ENCODE measurements at regions not wholly inside any gene's neighbourhood (a gene's known extent, or its start where the extent isn't known, plus 50 kb on each side); places are given as distances from the start of the nearest gene placed in this dataset.

DNA sequence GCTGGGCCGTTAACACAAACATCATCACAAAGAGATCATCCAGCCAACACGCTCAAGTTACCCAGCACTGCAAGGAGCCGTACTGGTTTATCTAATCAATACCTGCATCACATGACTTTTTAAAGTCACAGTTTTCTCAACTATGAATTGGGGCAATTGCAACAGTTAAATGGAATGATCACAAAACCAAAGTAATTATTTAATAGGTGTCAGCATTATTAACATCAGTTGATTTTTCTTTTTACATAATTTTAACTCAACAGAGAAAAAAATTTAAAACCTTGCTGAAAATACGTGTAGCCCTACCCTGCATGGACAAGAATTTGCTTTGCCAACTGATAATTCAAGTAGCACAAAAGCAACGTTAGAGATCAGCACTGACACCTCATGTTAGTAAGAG, 95.7 kb upstream of the SOX9 start:
- H3K27ac ChIP-seq (ENCODE audit: low read depth) = no peak overlapping the region

DNA sequence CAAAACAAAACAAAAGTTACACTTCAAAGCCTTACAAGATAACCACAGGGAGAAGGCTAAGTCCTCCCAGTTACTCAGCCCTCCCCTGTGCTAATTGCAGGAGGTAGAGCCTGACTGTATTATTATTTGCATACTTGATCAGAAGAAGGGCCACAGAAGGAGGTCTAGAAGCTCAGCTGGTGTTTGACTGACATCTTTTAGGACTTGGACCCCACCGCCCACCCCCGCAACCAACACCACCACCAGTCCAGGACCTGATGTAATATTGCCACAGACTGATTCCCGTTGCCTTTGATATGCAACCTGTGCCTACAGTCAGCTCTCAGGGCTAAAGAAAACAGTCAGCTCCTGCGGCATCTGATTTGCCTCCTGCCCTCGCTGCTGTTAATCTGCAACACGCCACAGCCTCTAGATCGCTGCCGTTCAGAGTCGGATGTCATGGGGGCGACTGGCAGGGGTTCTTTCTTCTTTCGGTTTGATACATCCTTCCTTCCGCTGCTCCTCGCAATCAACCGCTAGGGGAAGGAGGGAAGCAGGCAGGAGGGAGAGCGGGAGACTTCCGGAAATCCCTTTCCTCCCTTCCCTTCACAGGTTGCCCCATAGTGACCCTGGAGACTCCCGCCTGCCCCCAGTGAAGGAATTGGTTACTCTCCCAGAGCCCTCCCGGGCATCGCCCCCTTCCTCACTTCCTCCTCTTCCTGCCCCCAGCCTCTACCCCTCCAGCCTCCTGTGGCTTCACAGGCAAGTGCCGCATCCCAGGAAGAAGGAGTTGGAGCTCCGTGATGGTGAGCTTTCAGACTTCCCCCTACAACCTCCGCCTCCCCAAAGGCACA, 90.5 kb upstream of the SOX9 start:
- H3K4me3 ChIP-seq (ENCODE audit: low read depth, low read length) = peak overlapping the region; percentile 38
- H3K36me3 ChIP-seq (ENCODE audit: insufficient read depth) = no peaks in the 10 kb centered on the region
- no peaks in the 10 kb centered on the region for H3K4me1 ChIP-seq (ENCODE audit: insufficient read depth)
- no peak overlapping the region for H3K27ac ChIP-seq (ENCODE audit: low read depth)
- 3% methylated on average over 22 of the region's 22 CpGs for WGBS
- DNase-seq (ENCODE audit: extremely low spot score) = peak; percentile 37

More for the DNA sequence above, 95.7 kb upstream of the SOX9 start:
- WGBS = 36% methylated on average over 5 of the region's 5 CpGs
- DNase-seq (ENCODE audit: extremely low spot score) = no peak
- Histone ChIP-seq H3K36me3 (ENCODE audit: insufficient read depth) (no peaks in the 10 kb centered on the region), H3K4me3 (ENCODE audit: low read depth, low read length) (no peak overlapping the region), H3K4me1 (ENCODE audit: insufficient read depth) (no peaks in the 10 kb centered on the region)

DNA sequence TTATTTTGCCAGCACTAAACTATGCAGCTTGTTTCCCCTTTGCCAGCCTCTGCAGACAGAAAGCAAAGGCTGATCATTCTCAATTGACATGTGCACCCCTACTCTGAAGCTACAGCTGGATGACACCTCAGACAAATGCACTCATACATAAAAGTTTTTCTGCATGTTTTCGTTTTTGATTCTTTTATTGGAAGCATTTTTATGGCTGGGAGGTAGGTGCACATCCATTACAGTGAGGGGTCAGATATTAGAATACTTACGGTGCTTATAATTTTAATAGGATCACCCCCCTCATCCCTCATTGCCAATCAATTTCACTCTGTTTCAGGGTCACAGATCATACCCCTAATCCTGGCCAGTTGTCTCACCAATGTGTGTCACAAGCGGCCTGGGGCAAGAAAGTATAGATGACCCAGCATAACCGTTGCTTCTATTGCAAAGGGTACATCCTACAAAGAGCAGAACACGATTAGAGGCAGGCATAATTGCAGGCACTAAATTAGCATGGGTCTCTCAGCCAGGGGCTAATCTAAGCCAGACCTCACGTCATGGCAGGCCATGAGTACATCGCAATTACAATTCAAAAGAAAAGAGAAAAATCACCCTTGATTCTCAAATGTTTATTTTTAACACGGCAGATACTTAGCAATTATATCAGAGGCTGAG, 89.5 kb upstream of the SOX9 start:
- H3K4me3 ChIP-seq (ENCODE audit: low read depth, low read length) = no peak overlapping the region
- no peak overlapping the region for H3K27ac ChIP-seq (ENCODE audit: low read depth)
- WGBS = 75% methylated on average over 8 of the region's 8 CpGs
- no peak for DNase-seq (ENCODE audit: extremely low spot score)
- no peaks in the 10 kb centered on the region for H3K36me3 ChIP-seq (ENCODE audit: insufficient read depth)
- no peaks in the 10 kb centered on the region for H3K4me1 ChIP-seq (ENCODE audit: insufficient read depth)

DNA sequence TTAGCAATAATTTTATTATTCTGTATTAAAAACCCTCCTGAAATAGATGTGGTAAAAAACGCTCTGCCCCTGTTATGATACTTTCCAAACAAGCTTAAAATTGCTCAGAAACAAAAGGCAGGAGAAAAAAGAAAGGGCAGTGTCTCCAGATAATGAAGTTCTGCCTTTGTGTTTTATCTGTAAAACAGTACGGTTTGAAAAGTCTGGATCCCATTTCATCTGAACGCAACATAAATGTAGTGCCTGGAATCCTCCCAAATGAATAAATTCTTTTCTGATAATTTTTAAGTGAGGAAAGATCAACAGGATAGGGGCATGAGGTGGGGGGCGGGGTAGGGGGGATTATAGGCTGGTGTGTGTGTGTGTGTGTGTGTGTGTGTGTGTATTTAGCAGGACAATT, 87.5 kb upstream of the SOX9 start:
- no peak for DNase-seq (ENCODE audit: extremely low spot score)

DNA sequence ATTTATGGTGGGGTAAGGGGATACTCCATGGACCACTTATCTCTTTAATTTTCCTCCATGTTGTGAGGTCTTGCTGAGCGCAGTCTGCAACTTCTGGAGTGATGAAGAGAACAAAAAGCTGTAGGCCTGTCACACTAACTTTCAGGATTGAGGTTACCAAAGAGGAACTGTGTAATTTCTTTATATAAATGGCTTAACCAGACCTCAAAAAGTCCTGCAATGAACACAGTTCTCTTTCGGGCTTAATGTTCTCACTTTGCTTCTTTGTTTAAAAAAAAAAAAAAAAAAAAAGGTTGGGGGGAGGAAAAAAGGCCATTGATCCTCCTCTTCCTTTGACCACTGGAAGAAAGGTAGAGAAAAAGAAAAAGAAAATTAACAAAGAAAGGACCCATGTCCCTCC, 86.8 kb upstream of the SOX9 start:
- Histone ChIP-seq H3K4me1 (ENCODE audit: insufficient read depth) (no peaks in the 10 kb centered on the region), H3K36me3 (ENCODE audit: insufficient read depth) (no peaks in the 10 kb centered on the region), H3K4me3 (ENCODE audit: low read depth, low read length) (no peak overlapping the region), H3K27ac (ENCODE audit: low read depth) (no peak overlapping the region)
- DNase-seq (ENCODE audit: extremely low spot score) = no peak
- 92% methylated on average over 2 of the region's 2 CpGs for WGBS

More for the DNA sequence above, 87.5 kb upstream of the SOX9 start:
- H3K4me1 ChIP-seq (ENCODE audit: insufficient read depth) = no peaks in the 10 kb centered on the region
- no peak overlapping the region for H3K4me3 ChIP-seq (ENCODE audit: low read depth, low read length)
- H3K36me3 ChIP-seq (ENCODE audit: insufficient read depth) = no peaks in the 10 kb centered on the region
- H3K27ac ChIP-seq (ENCODE audit: low read depth) = no peak overlapping the region
- 40% methylated on average over 4 of the region's 4 CpGs for WGBS

DNA sequence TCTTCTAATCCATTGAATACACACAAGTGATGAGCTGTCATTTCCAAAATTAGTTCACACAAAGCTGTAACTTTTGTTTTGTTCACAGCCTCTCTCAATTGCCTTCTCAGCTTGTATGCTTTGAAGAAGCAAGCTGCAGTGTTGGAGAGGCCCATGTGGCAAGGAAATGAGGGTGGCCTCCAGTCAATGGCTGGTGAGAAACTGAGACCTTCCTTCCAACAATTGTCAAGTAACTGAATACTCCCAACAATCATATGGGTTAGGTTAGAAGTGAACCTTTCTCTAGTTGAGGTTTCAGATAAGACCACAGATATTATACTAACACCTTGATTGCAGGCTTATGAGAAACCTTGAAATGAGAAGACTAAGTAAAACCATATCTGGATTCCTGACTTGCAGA, 82.4 kb upstream of the SOX9 start:
- Histone ChIP-seq H3K4me1 (ENCODE audit: insufficient read depth) (no peaks in the 10 kb centered on the region), H3K36me3 (ENCODE audit: insufficient read depth) (no peaks in the 10 kb centered on the region), H3K27ac (ENCODE audit: low read depth) (no peak overlapping the region), H3K4me3 (ENCODE audit: low read depth, low read length) (no peak overlapping the region)
- DNase-seq (ENCODE audit: extremely low spot score) = no peak

DNA sequence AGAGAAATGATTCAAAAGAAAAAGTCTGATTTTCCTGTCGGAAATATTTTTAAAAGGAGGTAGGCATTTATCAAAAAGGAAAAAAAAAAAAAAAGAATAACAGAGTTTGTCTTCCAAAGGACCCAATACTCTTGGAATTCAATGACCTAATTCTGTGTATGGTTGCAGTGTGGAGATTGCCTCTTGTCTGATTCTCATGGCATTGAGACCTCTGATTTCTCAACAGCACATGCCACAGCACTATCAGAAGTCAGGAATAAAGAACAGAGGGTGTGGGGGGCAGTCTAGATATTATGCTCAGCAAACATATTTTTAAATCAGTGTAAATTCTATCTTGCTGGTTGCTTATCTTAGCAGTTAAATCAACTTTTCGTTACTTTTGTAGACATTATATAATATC, 81.3 kb upstream of the SOX9 start:
- Histone ChIP-seq H3K27ac (ENCODE audit: low read depth) (no peak overlapping the region), H3K4me3 (ENCODE audit: low read depth, low read length) (no peak overlapping the region), H3K4me1 (ENCODE audit: insufficient read depth) (no peaks in the 10 kb centered on the region), H3K36me3 (ENCODE audit: insufficient read depth) (no peaks in the 10 kb centered on the region)
- 54% methylated on average over 2 of the region's 2 CpGs for WGBS
- no peak for DNase-seq (ENCODE audit: extremely low spot score)

DNA sequence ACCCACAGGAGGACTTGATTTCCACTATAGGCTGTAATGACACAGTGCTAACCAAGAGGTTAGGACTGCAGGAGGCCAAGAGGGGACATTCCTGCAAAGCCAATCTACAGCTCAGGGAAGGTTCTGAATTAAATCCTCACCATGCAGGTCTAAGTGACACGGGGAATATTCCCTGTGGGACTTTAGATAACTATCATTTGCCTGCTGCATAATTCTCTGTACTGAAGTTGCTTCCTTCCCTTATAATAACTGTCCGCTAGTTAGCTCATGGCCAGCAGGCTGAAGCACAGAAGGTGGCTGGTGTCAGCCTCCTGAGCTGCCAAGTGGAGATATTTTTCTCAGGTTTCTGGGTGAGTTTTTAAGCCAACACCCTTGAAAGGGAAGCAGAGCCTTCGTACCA, 74.6 kb upstream of the SOX9 start:
- H3K27ac ChIP-seq (ENCODE audit: low read depth) = no peak overlapping the region
- 78% methylated on average over 3 of the region's 3 CpGs for WGBS

DNA sequence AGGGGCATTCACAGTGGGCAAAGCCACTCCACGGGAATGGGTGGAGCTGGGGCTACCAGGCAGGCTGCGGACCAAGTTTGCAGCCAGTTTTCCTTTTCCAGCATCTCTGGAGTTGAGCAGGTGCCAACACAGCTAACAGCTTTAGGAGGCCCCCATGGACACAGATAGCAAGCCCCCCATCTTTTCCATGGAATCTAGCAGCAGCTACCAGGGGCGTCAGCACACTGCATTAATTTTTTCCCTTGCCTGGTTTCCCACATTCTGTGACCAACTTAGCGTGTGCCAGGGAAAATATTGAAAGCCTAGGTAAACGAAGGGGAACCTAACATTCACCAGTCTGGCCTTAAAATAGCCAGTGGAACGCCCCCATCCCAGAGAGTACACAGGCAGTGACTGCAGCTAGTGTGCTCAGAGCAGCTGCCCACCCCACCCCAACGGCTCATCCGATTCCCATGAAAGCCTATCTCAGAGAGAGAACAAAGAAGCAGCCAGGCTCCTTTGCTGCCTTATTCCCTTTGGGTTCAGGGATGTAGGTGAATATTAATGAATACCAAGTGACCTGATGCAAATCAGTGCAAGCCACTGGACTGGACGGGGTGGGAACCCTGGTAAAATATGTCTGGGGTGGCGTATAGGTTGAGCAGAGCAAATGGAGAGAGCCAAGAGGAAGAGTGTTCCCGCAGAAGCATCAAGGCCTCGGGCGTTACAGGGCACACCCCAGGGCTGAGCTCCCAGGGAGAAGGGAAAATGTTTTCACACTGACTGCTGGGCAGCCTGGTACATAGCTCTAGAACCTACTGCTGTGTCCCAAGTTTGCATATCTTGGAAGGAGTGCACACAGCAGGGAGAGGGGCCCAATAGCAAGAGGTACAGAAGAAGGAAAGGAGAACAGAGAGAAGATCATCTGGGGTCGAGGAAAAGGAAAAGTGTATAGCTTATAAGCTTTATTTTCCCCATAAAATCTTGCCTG, 73.9 kb upstream of the SOX9 start:
- H3K27ac ChIP-seq (ENCODE audit: low read depth) = no peak overlapping the region
- no peaks in the 10 kb centered on the region for H3K36me3 ChIP-seq (ENCODE audit: insufficient read depth)
- DNase-seq (ENCODE audit: extremely low spot score) = no peak
- H3K4me1 ChIP-seq (ENCODE audit: insufficient read depth) = no peaks in the 10 kb centered on the region
- no peak overlapping the region for H3K4me3 ChIP-seq (ENCODE audit: low read depth, low read length)
- WGBS = 74% methylated on average over 14 of the region's 14 CpGs

More for the DNA sequence above, 74.6 kb upstream of the SOX9 start:
- H3K4me1 ChIP-seq (ENCODE audit: insufficient read depth) = no peaks in the 10 kb centered on the region
- no peaks in the 10 kb centered on the region for H3K36me3 ChIP-seq (ENCODE audit: insufficient read depth)
- no peak overlapping the region for H3K4me3 ChIP-seq (ENCODE audit: low read depth, low read length)
- no peak for DNase-seq (ENCODE audit: extremely low spot score)

DNA sequence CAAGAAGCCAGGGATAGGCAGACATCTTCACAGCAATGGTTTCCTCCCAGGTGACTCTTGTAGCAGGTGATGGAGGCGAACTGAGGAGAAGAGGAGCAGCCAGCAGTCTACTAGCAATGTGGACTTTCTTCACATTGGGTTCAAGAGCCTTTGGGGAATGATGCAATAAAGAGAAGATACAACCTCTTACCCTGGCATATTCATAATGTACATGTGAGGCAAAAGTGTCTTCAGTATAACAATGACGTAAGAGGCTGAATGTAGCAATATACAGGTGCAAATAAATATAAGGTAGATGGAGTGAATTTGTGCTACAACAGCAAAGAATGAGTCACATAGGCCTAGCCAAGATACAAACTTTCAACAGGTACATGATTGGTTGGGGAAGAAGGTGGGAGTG, 70.9 kb upstream of the SOX9 start:
- Histone ChIP-seq H3K4me3 (ENCODE audit: low read depth, low read length) (no peak overlapping the region), H3K27ac (ENCODE audit: low read depth) (no peak overlapping the region), H3K4me1 (ENCODE audit: insufficient read depth) (no peaks in the 10 kb centered on the region), H3K36me3 (ENCODE audit: insufficient read depth) (no peaks in the 10 kb centered on the region)
- no peak for DNase-seq (ENCODE audit: extremely low spot score)
- WGBS = 92% methylated on average over 2 of the region's 2 CpGs

DNA sequence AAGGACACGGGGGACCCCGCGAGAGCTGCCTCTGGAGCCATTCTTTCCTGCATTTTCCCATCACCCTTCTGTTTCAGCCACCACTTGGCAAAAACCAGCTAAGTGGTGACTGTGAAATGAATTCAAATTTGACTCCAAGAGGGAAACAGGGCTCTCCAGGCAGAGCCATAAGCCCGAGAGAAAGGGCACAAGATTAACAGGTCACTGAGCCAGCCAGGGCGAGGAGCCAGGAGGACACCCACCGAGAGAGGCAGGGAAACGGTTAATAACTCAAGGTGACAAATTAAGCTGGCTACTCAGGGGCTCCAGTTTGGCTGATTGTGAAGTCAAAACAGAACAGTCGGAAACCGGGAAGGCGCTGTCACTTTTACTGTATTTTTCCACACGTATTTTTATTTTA, 67.8 kb upstream of the SOX9 start:
- 21% methylated on average over 11 of the region's 11 CpGs for WGBS
- no peak for DNase-seq (ENCODE audit: extremely low spot score)
- H3K36me3 ChIP-seq (ENCODE audit: insufficient read depth) = no peaks in the 10 kb centered on the region
- no peak overlapping the region for H3K4me3 ChIP-seq (ENCODE audit: low read depth, low read length)
- H3K27ac ChIP-seq (ENCODE audit: low read depth) = no peak overlapping the region
- H3K4me1 ChIP-seq (ENCODE audit: insufficient read depth) = no peaks in the 10 kb centered on the region

DNA sequence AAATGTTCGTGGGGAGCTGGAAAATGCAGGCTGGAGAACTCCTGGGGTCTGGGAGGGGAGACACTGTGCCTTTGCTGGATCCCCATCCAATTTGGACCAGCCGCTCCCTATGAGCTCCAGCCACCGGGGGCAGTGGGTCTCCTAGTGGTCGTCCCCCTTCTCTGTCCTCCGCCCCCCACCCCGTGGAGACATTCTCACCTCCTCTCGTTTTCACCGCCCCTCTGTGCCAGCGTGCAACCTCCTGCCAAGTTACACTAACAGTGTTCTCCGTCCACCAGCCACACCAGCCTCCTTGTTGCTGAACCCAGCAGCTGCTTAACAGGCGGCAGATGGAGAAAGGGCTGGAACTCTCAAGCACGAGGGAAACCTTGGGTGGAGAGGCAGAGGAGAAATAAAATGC, 67.4 kb upstream of the SOX9 start:
- Histone ChIP-seq H3K36me3 (ENCODE audit: insufficient read depth) (no peaks in the 10 kb centered on the region), H3K4me1 (ENCODE audit: insufficient read depth) (no peaks in the 10 kb centered on the region), H3K4me3 (ENCODE audit: low read depth, low read length) (no peak overlapping the region), H3K27ac (ENCODE audit: low read depth) (no peak overlapping the region)
- DNase-seq (ENCODE audit: extremely low spot score) = no peak
- 16% methylated on average over 12 of the region's 12 CpGs for WGBS

DNA sequence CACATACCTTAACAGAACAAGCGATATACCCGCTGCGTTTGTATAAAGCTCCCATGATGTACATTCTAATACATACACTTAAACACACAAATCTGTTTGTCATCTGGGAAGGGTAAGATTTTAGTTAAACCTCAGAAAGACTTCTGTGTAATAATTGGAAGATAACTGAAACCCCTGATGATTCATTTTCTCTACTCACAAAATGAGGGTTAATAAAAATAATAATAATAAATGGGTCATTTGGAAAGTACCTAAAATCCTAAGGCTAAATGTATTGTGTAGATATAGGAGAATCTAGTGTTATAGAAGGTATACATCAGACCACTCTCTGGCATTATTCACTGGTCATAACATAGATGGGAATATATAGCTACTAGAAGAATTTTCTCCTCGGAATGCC, 64.7 kb upstream of the SOX9 start:
- Histone ChIP-seq H3K36me3 (ENCODE audit: insufficient read depth) (no peaks in the 10 kb centered on the region), H3K4me1 (ENCODE audit: insufficient read depth) (no peaks in the 10 kb centered on the region), H3K4me3 (ENCODE audit: low read depth, low read length) (no peak overlapping the region), H3K27ac (ENCODE audit: low read depth) (no peak overlapping the region)
- WGBS = 87% methylated on average over 4 of the region's 4 CpGs
- DNase-seq (ENCODE audit: extremely low spot score) = no peak

All from urinary bladder (tissue), 3 donors.